ENCODE measurements at regions not wholly inside any gene's neighbourhood (a gene's known extent, or its start where the extent isn't known, plus 50 kb on each side); places are given as distances from the start of the nearest gene placed in this dataset.

GRCh38 chr13:83297586-83298290 is 584.5 kb downstream of the SLITRK1 start:
- intact Hi-C loops (cut with micrococcal nuclease) (no loop called here), dilution Hi-C loops (cut with HindIII; ENCODE audit: low sequenced_read_pairs, unreplicated experiment) (no loop called here), in situ Hi-C loops (cut with MboI; ENCODE audit: low sequenced_read_pairs) (no loop called here)
- Histone ChIP-seq H4K5ac (ENCODE audit: low read depth, low read length) (no peak overlapping the region), H2BK120ac (ENCODE audit: low read depth, low read length) (no peak overlapping the region), H3K14ac (replicated peaks; ENCODE audit: low read depth, low read length) (no peak overlapping the region; the same call in 1 of the 2 replicates), H3K9me3 (ENCODE audit: control insufficient read depth, insufficient read depth, low read length) (no peaks in the 10 kb centered on the region), H3K4me1 (ENCODE audit: control insufficient read depth, insufficient read depth, low read length) (no peaks in the 10 kb centered on the region), H2BK15ac (ENCODE audit: low read depth, low read length) (no peak overlapping the region), H3K9ac (ENCODE audit: low read depth, low read length) (no peak overlapping the region), H4K91ac (ENCODE audit: insufficient read depth, low read depth, low read length) (no peak overlapping the region), H3K4ac (ENCODE audit: low read depth, low read length) (no peak overlapping the region), H3K27me3 (ENCODE audit: control insufficient read depth, insufficient read depth, low read length) (no peaks in the 10 kb centered on the region), H3K23ac (ENCODE audit: low read depth, low read length) (no peak overlapping the region), H3K36me3 (ENCODE audit: control insufficient read depth, insufficient read depth, low read length) (no peaks in the 10 kb centered on the region), H3K79me1 (ENCODE audit: low read depth in 1 of 2, low read length in 2 of 2) (no peaks in the 10 kb centered on the region), H2AK5ac (ENCODE audit: low read depth, low read length) (no peak overlapping the region), H4K8ac (ENCODE audit: low read depth in 2 of 2, low read length in 2 of 2) (no peak overlapping the region), H2AFZ (replicated peaks; ENCODE audit: low read length, poor library complexity) (no peak overlapping the region), H2AK9ac (replicated peaks; ENCODE audit: low read depth, low read length, poor library complexity) (no peak overlapping the region), H3K27ac (ENCODE audit: insufficient read depth, low read length) (no peak overlapping the region), H4K20me1 (ENCODE audit: insufficient read depth, low read length) (no peaks in the 10 kb centered on the region), H2BK5ac (ENCODE audit: low read depth, low read length, poor library complexity, severe bottlenecking) (no peak overlapping the region), H3K9me1 (ENCODE audit: insufficient read depth, low read length) (no peaks in the 10 kb centered on the region), H2BK20ac (ENCODE audit: low read depth, low read length) (no peak overlapping the region), H3K18ac (ENCODE audit: low read depth, low read length) (no peak overlapping the region), H3K4me2 (ENCODE audit: low read depth, low read length) (no peak overlapping the region), H3K56ac (ENCODE audit: extremely low read depth, insufficient read depth, low read length) (no peak overlapping the region), H3K4me3 (ENCODE audit: insufficient read depth, low read depth, low read length) (no peak overlapping the region)
- DNase-seq (no peak), ATAC-seq (ENCODE audit: low read depth) (no peak)
- WGBS, 2 experiments (ENCODE audit: extremely low coverage in 2 of 2, insufficient read length in 1 of 2), result no CpG with 5 or more reads among the region's 8 CpGs
- TF ChIP-seq RCOR1 (IDR thresholded peaks at IDR 0.05; ENCODE audit: insufficient replicate concordance, low read length) (no peak), RFX5 (IDR thresholded peaks at IDR 0.05; ENCODE audit: low read depth, low read length) (no peak), BHLHE40 (IDR thresholded peaks at IDR 0.05; ENCODE audit: low read depth, low read length) (no peak), USF2 (IDR thresholded peaks at IDR 0.05; ENCODE audit: low read depth, low read length) (no peak), MXI1 (IDR thresholded peaks at IDR 0.05; ENCODE audit: borderline replicate concordance, low read depth, low read length) (no peak), RAD21 (IDR thresholded peaks at IDR 0.05; ENCODE audit: low read length) (no peak), MAFK (IDR thresholded peaks at IDR 0.05; ENCODE audit: low read depth, low read length) (no peak), POLR2A (IDR thresholded peaks at IDR 0.05; ENCODE audit: low read depth, low read length) (no peak), MAZ (IDR thresholded peaks at IDR 0.05; ENCODE audit: borderline replicate concordance, low read depth, low read length) (no peak), FOS (IDR thresholded peaks at IDR 0.05; ENCODE audit: low read depth, low read length) (no peak), CEBPB (IDR thresholded peaks at IDR 0.05; ENCODE audit: low read depth, low read length) (no peak), NFE2L2 (IDR thresholded peaks at IDR 0.05; ENCODE audit: low read depth, low read length) (no peak), CHD1 (IDR thresholded peaks at IDR 0.05; ENCODE audit: low read depth, low read length) (no peak), ELK1 (IDR thresholded peaks at IDR 0.05; ENCODE audit: borderline replicate concordance, low read depth, low read length) (no peak), SMC3 (IDR thresholded peaks at IDR 0.05; ENCODE audit: low read depth, low read length) (no peak), CTCF (conservative IDR thresholded peaks at IDR 0.05; ENCODE audit: low read depth, low read length) (no peak)
- ChIA-PET POLR2A (ENCODE audit: unreplicated experiment) (no interaction called here), CTCF (no interaction called here)
- BruUV-seq (replicated peaks), result no TSS peak

Data from IMR-90 (cell line).